ENCODE measurements at regions not wholly inside any gene's neighbourhood (a gene's known extent, or its start where the extent isn't known, plus 50 kb on each side); places are given as distances from the start of the nearest gene placed in this dataset.

GRCh38 chr3:101158374-101158773, 162.0 kb downstream of the IMPG2 start:
- TF ChIP-seq Cebpa-rat (IDR thresholded peaks at IDR 0.05) = no peak
- H3K4me1 ChIP-seq = no peaks in the 10 kb centered on the region
- H3K9ac ChIP-seq = no peak overlapping the region
- no peaks in the 10 kb centered on the region for H4K20me1 ChIP-seq
- no peaks in the 10 kb centered on the region for H3K36me3 ChIP-seq
- no peak overlapping the region for H3K4me3 ChIP-seq
- H3K4me2 ChIP-seq = no peak overlapping the region
- H3K9me3 ChIP-seq (replicated peaks in 1 of 11) = no peaks in the 10 kb centered on the region
- no peaks in the 10 kb centered on the region for H3K27me3 ChIP-seq
- H3K27ac ChIP-seq = no peak overlapping the region

- H3K36me3 ChIP-seq = no peaks in the 10 kb centered on the region
- H3K9ac ChIP-seq = no peak overlapping the region
- no peak overlapping the region for H3K27ac ChIP-seq
- H3K4me1 ChIP-seq = no peaks in the 10 kb centered on the region
- H3K9me3 ChIP-seq (replicated peaks in 1 of 11) = no peaks in the 10 kb centered on the region
- no peak for TF ChIP-seq Cebpa-rat (IDR thresholded peaks at IDR 0.05)
- no peak overlapping the region for H3K4me3 ChIP-seq
- H3K4me2 ChIP-seq = no peak overlapping the region
- H4K20me1 ChIP-seq = no peaks in the 10 kb centered on the region
- H3K27me3 ChIP-seq = no peaks in the 10 kb centered on the region
Observed at GRCh38 chr3:101156787-101157345, 163.5 kb downstream of the IMPG2 start.

- Histone ChIP-seq H3K27ac (no peak overlapping the region), H3K9ac (no peak overlapping the region), H3K4me1 (no peaks in the 10 kb centered on the region), H4K20me1 (no peaks in the 10 kb centered on the region), H3K4me2 (no peak overlapping the region), H3K27me3 (no peaks in the 10 kb centered on the region), H3K9me3 (replicated peaks in 1 of 11) (no peaks in the 10 kb centered on the region), H3K36me3 (no peaks in the 10 kb centered on the region), H3K4me3 (no peak overlapping the region)
- TF ChIP-seq Cebpa-rat (IDR thresholded peaks at IDR 0.05) = no peak
Observed at GRCh38 chr3:101155825-101156224, 162.6 kb upstream of the ABI3BP start.

- no peak overlapping the region for H3K4me3 ChIP-seq
- no peaks in the 10 kb centered on the region for H4K20me1 ChIP-seq
- H3K36me3 ChIP-seq = no peaks in the 10 kb centered on the region
- H3K9me3 ChIP-seq (replicated peaks in 1 of 11) = no peaks in the 10 kb centered on the region
- H3K27ac ChIP-seq = no peak overlapping the region
- TF ChIP-seq Cebpa-rat (IDR thresholded peaks at IDR 0.05) = no peak
- no peak overlapping the region for H3K4me2 ChIP-seq
- H3K4me1 ChIP-seq = no peaks in the 10 kb centered on the region
- no peaks in the 10 kb centered on the region for H3K27me3 ChIP-seq
- H3K9ac ChIP-seq = no peak overlapping the region
Observed at GRCh38 chr3:101154401-101154800, 161.2 kb upstream of the ABI3BP start.

GRCh38 chr3:101151286-101151913, 158.2 kb upstream of the ABI3BP start:
- no peaks in the 10 kb centered on the region for H3K36me3 ChIP-seq
- no peak for TF ChIP-seq Cebpa-rat (IDR thresholded peaks at IDR 0.05)
- no peak overlapping the region for H3K4me3 ChIP-seq
- no peak overlapping the region for H3K9ac ChIP-seq
- no peaks in the 10 kb centered on the region for H4K20me1 ChIP-seq
- peaks cover 0 to 3% (median 0%) of the 10 kb centered on the region in 10 experiments; a peak in 1 of 20 replicates for H3K4me1 ChIP-seq
- H3K9me3 ChIP-seq (replicated peaks in 1 of 11) = no peaks in the 10 kb centered on the region
- no peak overlapping the region for H3K27ac ChIP-seq
- no peaks in the 10 kb centered on the region for H3K27me3 ChIP-seq
- H3K4me2 ChIP-seq = no peak overlapping the region

- peaks cover 0 to 3% (median 0%) of the 10 kb centered on the region in 10 experiments; a peak in 1 of 20 replicates for H3K4me1 ChIP-seq
- H4K20me1 ChIP-seq = no peaks in the 10 kb centered on the region
- H3K9ac ChIP-seq = no peak overlapping the region
- H3K4me2 ChIP-seq = no peak overlapping the region
- H3K36me3 ChIP-seq = no peaks in the 10 kb centered on the region
- TF ChIP-seq Cebpa-rat (IDR thresholded peaks at IDR 0.05) = no peak
- H3K27me3 ChIP-seq = no peaks in the 10 kb centered on the region
- H3K4me3 ChIP-seq = no peak overlapping the region
- no peak overlapping the region for H3K27ac ChIP-seq
- H3K9me3 ChIP-seq (replicated peaks in 1 of 11) = no peaks in the 10 kb centered on the region
Observed at GRCh38 chr3:101150504-101150903, 157.3 kb upstream of the ABI3BP start.

GRCh38 chr3:101149707-101150106, 156.5 kb upstream of the ABI3BP start:
- Histone ChIP-seq H3K9ac (no peak overlapping the region), H3K27ac (no peak overlapping the region), H3K4me1 (peaks cover 0 to 3% (median 0%) of the 10 kb centered on the region in 10 experiments; a peak in 1 of 20 replicates), H3K27me3 (no peaks in the 10 kb centered on the region), H4K20me1 (no peaks in the 10 kb centered on the region), H3K4me3 (no peak overlapping the region), H3K9me3 (replicated peaks in 1 of 11) (no peaks in the 10 kb centered on the region), H3K36me3 (no peaks in the 10 kb centered on the region), H3K4me2 (no peak overlapping the region)
- TF ChIP-seq Cebpa-rat (IDR thresholded peaks at IDR 0.05) = no peak

GRCh38 chr3:101149251-101149650, 156.0 kb upstream of the ABI3BP start:
- Histone ChIP-seq H3K4me3 (no peak overlapping the region), H3K27ac (no peak overlapping the region), H4K20me1 (no peaks in the 10 kb centered on the region), H3K4me2 (no peak overlapping the region), H3K27me3 (no peaks in the 10 kb centered on the region), H3K9me3 (replicated peaks in 1 of 11) (no peaks in the 10 kb centered on the region), H3K9ac (no peak overlapping the region), H3K36me3 (no peaks in the 10 kb centered on the region), H3K4me1 (peaks cover 0 to 3% (median 0%) of the 10 kb centered on the region in 10 experiments; a peak in 1 of 20 replicates)
- TF ChIP-seq Cebpa-rat (IDR thresholded peaks at IDR 0.05) = no peak

GRCh38 chr3:101148001-101148400, 154.8 kb upstream of the ABI3BP start:
- Histone ChIP-seq H3K4me3 (no peak overlapping the region), H3K36me3 (no peaks in the 10 kb centered on the region), H3K27ac (no peak overlapping the region), H3K9ac (no peak overlapping the region), H3K27me3 (no peaks in the 10 kb centered on the region), H3K4me2 (no peak overlapping the region), H4K20me1 (no peaks in the 10 kb centered on the region), H3K9me3 (replicated peaks in 1 of 11) (no peaks in the 10 kb centered on the region), H3K4me1 (peaks cover 0 to 3% (median 0%) of the 10 kb centered on the region in 10 experiments; a peak in 1 of 20 replicates)
- no peak for TF ChIP-seq Cebpa-rat (IDR thresholded peaks at IDR 0.05)

GRCh38 chr3:101146946-101147345, 153.7 kb upstream of the ABI3BP start:
- Histone ChIP-seq H3K27ac (no peak overlapping the region), H3K9ac (no peak overlapping the region), H3K4me1 (peaks cover 0 to 3% (median 0%) of the 10 kb centered on the region in 10 experiments; a peak in 1 of 20 replicates), H3K4me2 (peak overlapping the region in 3 of 11 experiments; percentile 13 to 40 (median 28); a peak in 2 of 22 replicates), H3K36me3 (no peaks in the 10 kb centered on the region), H3K9me3 (replicated peaks in 1 of 11) (no peaks in the 10 kb centered on the region), H4K20me1 (no peaks in the 10 kb centered on the region), H3K27me3 (no peaks in the 10 kb centered on the region), H3K4me3 (no peak overlapping the region)
- TF ChIP-seq Cebpa-rat (IDR thresholded peaks at IDR 0.05) = no peak

All from BLaER1 treated with 17β-estradiol and CSF1 and Interleukin-3, amounts not matched to agents 10 nM and 100 nM (cell line).